Transverse colon (tissue), 3 donors: ENCODE measurements at regions not wholly inside any gene's neighbourhood (a gene's known extent, or its start where the extent isn't known, plus 50 kb on each side); places are given as distances from the start of the nearest gene placed in this dataset.

ENCODE experiments used
- EP300 ChIP-seq: sonication (generic); formaldehyde crosslinking; IDR thresholded peaks from one replicate; pipeline ENCODE4 v1.6.1; 2017; ENCODE audit warnings: antibody characterized with exemption, low read depth
- POLR2AphosphoS5 ChIP-seq, 3 donors: sonication (generic); formaldehyde crosslinking; IDR thresholded peaks; one replicate each; pipeline ENCODE4 v1.6.1; 2016; ENCODE audit warnings: antibody characterized with exemption in 3 of 3

- no peak for TF ChIP-seq EP300
- TF ChIP-seq POLR2AphosphoS5 (IDR thresholded peaks at IDR 0.05): no peak
Measured at GRCh38 chr5:25568989-25569625, 924.3 kb upstream of the CDH10 start.
